Karpas-422 (cell line): ENCODE measurements at regions not wholly inside any gene's neighbourhood (a gene's known extent, or its start where the extent isn't known, plus 50 kb on each side); places are given as distances from the start of the nearest gene placed in this dataset.

Source experiments
- DNase-seq: peaks from one replicate; pipeline ENCODE4 v3.0.0-alpha.2; 2015
- H2AFZ ChIP-seq: fragments of 200-600 bp; sonication (generic); 2 replicates; pipeline ENCODE4 v1.6.1; 2014; ENCODE audit warnings: antibody characterized with exemption, low read length, mixed read lengths
- H3K27ac ChIP-seq: fragments of 200-600 bp; sonication (generic); 2 replicates; pipeline ENCODE4 v1.5.1; 2014; ENCODE audit warnings: mild to moderate bottlenecking, low read length, moderate library complexity
- H3K27me3 ChIP-seq: fragments of 200-600 bp; sonication (generic); 2 replicates; pipeline ENCODE4 v1.6.1; 2014; ENCODE audit warnings: low read length, mixed read lengths
- H3K36me3 ChIP-seq: fragments of 200-600 bp; sonication (generic); 2 replicates; pipeline ENCODE4 v1.6.1; 2014; ENCODE audit warnings: low read length, mixed read lengths; ENCODE audit not compliant: insufficient read depth
- H3K4me1 ChIP-seq: fragments of 200-600 bp; sonication (generic); 2 replicates; pipeline ENCODE4 v1.6.1; 2014; ENCODE audit warnings: mild to moderate bottlenecking, low read length, mixed read lengths
- H3K4me2 ChIP-seq: fragments of 200-600 bp; sonication (generic); 2 replicates; pipeline ENCODE4 v1.6.1; 2014; ENCODE audit warnings: low read length, low read depth, mild to moderate bottlenecking; ENCODE audit not compliant: poor library complexity, severe bottlenecking
- H3K4me3 ChIP-seq: fragments of 200-600 bp; sonication (generic); 2 replicates; pipeline ENCODE4 v1.5.1; 2014; ENCODE audit warnings: mild to moderate bottlenecking, antibody characterized with exemption, low read length, mixed read lengths
- H3K79me2 ChIP-seq: fragments of 200-600 bp; sonication (generic); 2 replicates; pipeline ENCODE4 v1.6.1; 2014; ENCODE audit warnings: mild to moderate bottlenecking, low read length, mixed read lengths
- H3K9ac ChIP-seq: fragments of 200-600 bp; sonication (generic); 2 replicates; pipeline ENCODE4 v1.6.0; 2014; ENCODE audit warnings: low read length
- H3K9me2 ChIP-seq: fragments of 200-600 bp; sonication (generic), shearing (Covaris generic); replicated peaks from 2 replicates; pipeline ENCODE4 v1.6.0; 2014; ENCODE audit warnings: mild to moderate bottlenecking, low read length, moderate library complexity; ENCODE audit not compliant: insufficient read depth
- H3K9me3 ChIP-seq: fragments of 300-700, 200-600 bp; sonication (generic); 2 replicates; pipeline ENCODE4 v1.6.1; 2014; ENCODE audit warnings: low read length, mixed read lengths
- H4K20me1 ChIP-seq: fragments of 200-600 bp; sonication (generic); 2 replicates; pipeline ENCODE4 v1.6.1; 2014; ENCODE audit warnings: mild to moderate bottlenecking, antibody characterized with exemption, low read length, low read depth; ENCODE audit not compliant: insufficient read depth

DNA sequence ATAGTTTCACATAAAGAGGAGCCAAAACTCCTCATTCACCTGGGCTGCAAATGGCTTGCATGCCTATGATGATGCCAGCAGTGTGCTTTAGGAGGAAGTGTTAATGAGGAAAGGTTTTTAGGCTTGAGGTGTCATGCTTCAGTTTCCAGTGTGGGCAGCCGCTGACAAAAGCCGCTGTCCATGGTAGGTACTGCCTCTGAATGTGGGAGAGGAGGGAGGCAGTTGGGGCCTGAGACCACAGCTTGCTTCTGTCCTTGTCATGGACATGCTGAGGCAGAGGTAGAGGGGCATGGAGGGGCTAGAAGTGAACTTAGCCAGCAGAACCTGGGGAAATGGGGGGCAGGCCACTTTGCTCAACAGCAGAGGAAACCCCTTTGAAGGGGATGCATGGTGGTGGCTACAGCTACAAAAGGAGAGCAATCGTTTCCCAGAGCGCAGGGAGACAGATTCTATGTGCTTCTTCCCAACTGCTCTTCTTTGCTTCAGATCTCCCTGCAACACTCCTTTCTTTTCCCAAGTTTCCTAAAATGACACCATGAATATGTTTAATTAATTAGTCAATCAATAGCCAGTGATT, 372.1 kb upstream of the CNR1 start:
- Histone ChIP-seq H3K4me1 (no peaks in the 10 kb centered on the region), H4K20me1 (no peaks in the 10 kb centered on the region), H3K9me3 (no peaks in the 10 kb centered on the region), H3K36me3 (no peaks in the 10 kb centered on the region), H3K79me2 (no peaks in the 10 kb centered on the region), H3K27me3 (no peaks in the 10 kb centered on the region), H3K4me3 (no peak overlapping the region), H3K4me2 (no peak overlapping the region), H3K9ac (no peak overlapping the region), H2AFZ (no peak overlapping the region), H3K9me2 (no peaks in the 10 kb centered on the region), H3K27ac (no peak overlapping the region)
- peak; percentile 56 for DNase-seq

DNA sequence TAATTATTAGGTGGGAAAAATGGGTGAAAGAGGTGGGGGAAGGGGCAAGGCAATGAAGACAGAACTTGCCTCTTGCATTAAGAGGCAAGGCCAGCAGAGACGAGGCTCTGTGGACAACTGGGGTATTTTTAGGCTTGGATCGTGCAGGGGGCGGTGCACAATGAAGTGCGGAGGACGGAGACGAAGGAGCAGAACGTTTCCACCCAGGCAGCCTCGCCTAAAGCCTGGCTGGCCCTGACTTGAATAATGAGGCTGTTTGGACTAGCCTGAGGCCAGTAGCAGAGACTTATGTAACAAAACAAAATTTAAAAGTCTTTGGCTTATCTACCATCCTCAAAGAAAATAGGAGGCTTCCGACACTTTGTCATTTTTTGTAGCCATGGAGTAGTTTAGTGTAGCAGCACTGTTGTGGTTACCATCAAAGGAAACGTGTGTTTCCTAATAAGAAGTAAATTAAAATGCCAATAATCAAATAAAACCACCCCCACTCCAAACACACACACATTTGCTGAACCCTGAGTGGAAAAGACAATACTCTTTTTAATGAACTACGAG, 370.0 kb upstream of the CNR1 start:
- no peak overlapping the region for H2AFZ ChIP-seq
- H3K4me3 ChIP-seq: no peak overlapping the region
- H3K9me3 ChIP-seq: no peaks in the 10 kb centered on the region
- H4K20me1 ChIP-seq: no peaks in the 10 kb centered on the region
- no peaks in the 10 kb centered on the region for H3K9me2 ChIP-seq
- no peaks in the 10 kb centered on the region for H3K4me1 ChIP-seq
- H3K27me3 ChIP-seq: no peaks in the 10 kb centered on the region
- H3K27ac ChIP-seq: no peak overlapping the region
- DNase-seq: no peak
- H3K36me3 ChIP-seq: no peaks in the 10 kb centered on the region
- H3K4me2 ChIP-seq: no peak overlapping the region
- H3K79me2 ChIP-seq: no peaks in the 10 kb centered on the region
- no peak overlapping the region for H3K9ac ChIP-seq

DNA sequence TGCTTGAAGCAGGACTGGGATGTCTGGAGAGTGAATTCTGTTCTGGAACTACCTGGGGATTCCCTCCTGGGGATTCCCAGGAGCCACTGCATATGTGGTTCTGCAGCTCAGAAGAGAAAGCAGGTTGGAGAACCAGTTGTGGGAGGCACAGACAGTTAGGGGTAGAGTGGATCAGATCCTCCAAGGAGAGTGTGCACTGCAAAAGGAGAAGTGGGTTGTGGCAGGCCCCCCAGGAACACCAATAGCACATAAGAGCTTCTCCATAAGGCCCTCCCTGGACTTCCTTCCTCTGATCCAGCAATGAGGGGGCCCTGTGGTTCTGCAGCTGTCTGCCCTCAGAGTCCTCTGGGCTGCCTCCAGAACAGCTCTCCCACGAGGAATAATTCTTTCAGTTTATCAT, 369.2 kb upstream of the CNR1 start:
- DNase-seq: no peak
- Histone ChIP-seq H2AFZ (no peak overlapping the region), H3K4me3 (no peak overlapping the region), H3K27me3 (no peaks in the 10 kb centered on the region), H3K4me1 (no peaks in the 10 kb centered on the region), H3K79me2 (no peaks in the 10 kb centered on the region), H3K9ac (no peak overlapping the region), H3K36me3 (no peaks in the 10 kb centered on the region), H4K20me1 (no peaks in the 10 kb centered on the region), H3K9me3 (no peaks in the 10 kb centered on the region), H3K27ac (no peak overlapping the region), H3K4me2 (no peak overlapping the region), H3K9me2 (no peaks in the 10 kb centered on the region)

DNA sequence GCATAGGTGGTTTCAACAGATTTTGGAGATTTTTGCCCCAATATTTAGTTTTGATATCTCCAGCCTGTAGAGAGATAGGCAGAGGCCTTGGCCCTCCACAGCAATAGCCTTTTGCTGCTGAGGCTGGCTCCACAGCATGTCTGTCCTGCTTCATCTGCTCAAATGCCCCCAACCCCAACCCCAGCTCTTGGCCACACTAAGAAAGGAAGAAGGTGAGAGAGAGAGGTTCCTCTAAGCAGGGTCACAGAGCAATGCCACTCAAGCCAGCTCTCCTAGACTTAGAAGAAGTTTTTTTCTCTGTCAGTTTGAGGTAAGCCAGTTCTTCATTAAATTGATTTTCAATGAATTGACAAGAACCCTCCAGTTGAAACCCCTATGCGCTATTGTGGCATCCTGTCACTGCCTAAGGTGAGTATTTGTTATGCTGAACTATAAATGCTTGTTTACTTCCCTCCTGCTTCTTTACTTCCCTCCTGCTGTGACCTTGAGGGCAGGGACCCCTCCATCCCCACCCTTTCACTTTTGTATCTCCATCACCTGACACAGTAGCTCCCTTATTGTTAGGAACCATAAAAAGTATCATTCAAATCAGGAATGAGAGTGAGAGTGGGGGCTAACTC, 366.2 kb upstream of the CNR1 start:
- no peaks in the 10 kb centered on the region for H3K79me2 ChIP-seq
- H3K4me2 ChIP-seq: no peak overlapping the region
- H3K27ac ChIP-seq: no peak overlapping the region
- no peaks in the 10 kb centered on the region for H3K9me3 ChIP-seq
- H3K4me3 ChIP-seq: no peak overlapping the region
- H3K9me2 ChIP-seq: no peaks in the 10 kb centered on the region
- no peaks in the 10 kb centered on the region for H3K36me3 ChIP-seq
- H3K27me3 ChIP-seq: no peaks in the 10 kb centered on the region
- DNase-seq: no peak
- H3K9ac ChIP-seq: no peak overlapping the region
- no peaks in the 10 kb centered on the region for H3K4me1 ChIP-seq
- no peak overlapping the region for H2AFZ ChIP-seq
- no peaks in the 10 kb centered on the region for H4K20me1 ChIP-seq

DNA sequence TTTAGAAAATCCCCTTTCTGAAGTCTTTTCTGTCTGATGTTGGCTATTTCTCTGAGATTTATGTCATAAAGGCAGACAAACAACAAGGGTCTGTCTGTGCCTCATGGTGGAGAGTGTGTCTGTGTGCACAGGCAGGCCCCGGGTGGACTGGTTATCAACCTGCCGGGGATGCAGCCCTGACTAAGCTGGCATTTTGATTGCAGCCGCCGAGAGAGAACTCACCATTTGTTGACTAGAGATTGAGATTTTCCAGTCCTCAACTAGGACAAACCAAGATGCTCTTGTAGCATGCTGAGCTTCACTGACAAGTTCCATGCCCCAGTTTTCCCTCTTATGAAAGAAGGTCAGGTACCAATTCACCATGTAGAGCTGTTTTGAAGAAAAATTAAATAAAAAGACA, 363.6 kb upstream of the CNR1 start:
- no peaks in the 10 kb centered on the region for H3K4me1 ChIP-seq

DNA sequence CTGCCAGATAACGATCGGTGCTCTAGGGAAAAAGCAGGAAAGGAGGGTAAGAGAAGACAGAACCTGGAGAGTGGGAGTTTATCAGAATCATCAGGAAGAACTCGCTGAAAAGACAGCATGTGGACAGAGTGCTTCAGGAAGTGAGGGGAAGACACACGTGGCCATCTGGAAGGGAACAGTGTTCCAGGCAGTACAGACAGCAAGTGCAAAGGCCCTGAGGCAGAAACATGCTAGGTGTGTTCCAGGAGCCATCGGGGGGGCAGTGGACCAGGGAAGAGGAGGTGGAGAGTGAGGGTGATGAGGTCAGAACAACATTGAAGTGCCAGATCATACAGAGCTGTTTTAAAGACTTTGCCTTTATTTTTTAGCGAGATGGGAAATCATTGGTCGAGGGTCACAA, 354.3 kb upstream of the CNR1 start:
- Histone ChIP-seq H3K4me1 (no peaks in the 10 kb centered on the region), H3K9ac (no peak overlapping the region), H3K9me3 (no peaks in the 10 kb centered on the region), H3K79me2 (no peaks in the 10 kb centered on the region), H4K20me1 (no peaks in the 10 kb centered on the region), H2AFZ (no peak overlapping the region), H3K4me2 (no peak overlapping the region), H3K9me2 (no peaks in the 10 kb centered on the region), H3K4me3 (no peak overlapping the region), H3K27ac (no peak overlapping the region), H3K36me3 (no peaks in the 10 kb centered on the region), H3K27me3 (no peaks in the 10 kb centered on the region; the same call in 1 of the 2 replicates)
- no peak for DNase-seq

More for the DNA sequence above, 363.6 kb upstream of the CNR1 start:
- Histone ChIP-seq H3K79me2 (no peaks in the 10 kb centered on the region), H3K9ac (no peak overlapping the region), H3K27me3 (no peaks in the 10 kb centered on the region), H3K27ac (no peak overlapping the region), H3K36me3 (no peaks in the 10 kb centered on the region), H3K4me3 (no peak overlapping the region), H3K4me2 (no peak overlapping the region), H4K20me1 (no peaks in the 10 kb centered on the region), H3K9me2 (no peaks in the 10 kb centered on the region), H3K9me3 (no peaks in the 10 kb centered on the region), H2AFZ (no peak overlapping the region)
- no peak for DNase-seq

DNA sequence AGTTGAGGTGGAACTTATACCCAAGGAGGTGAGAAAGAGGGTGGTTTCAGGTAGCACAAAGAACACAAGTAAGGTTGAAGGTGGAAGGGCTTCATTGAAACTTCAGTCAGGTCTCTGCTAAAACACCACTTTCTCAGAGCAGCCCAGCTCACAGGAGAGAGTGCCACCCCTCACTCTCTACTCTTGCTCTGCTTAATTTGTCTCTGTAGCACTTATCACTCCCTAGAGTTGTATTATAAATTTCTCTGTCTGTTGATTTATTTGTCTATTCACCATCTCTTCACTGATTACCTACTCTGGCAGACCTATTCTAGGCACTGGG, 353.8 kb upstream of the CNR1 start:
- H2AFZ ChIP-seq: no peak overlapping the region
- H3K79me2 ChIP-seq: no peaks in the 10 kb centered on the region
- no peaks in the 10 kb centered on the region for H3K36me3 ChIP-seq
- H4K20me1 ChIP-seq: no peaks in the 10 kb centered on the region
- no peaks in the 10 kb centered on the region for H3K9me3 ChIP-seq
- H3K4me1 ChIP-seq: no peaks in the 10 kb centered on the region
- H3K4me3 ChIP-seq: no peak overlapping the region
- no peak overlapping the region for H3K27ac ChIP-seq
- no peaks in the 10 kb centered on the region; the same call in 1 of the 2 replicates for H3K27me3 ChIP-seq
- H3K9me2 ChIP-seq: no peaks in the 10 kb centered on the region
- DNase-seq: no peak
- no peak overlapping the region for H3K9ac ChIP-seq
- no peak overlapping the region for H3K4me2 ChIP-seq

DNA sequence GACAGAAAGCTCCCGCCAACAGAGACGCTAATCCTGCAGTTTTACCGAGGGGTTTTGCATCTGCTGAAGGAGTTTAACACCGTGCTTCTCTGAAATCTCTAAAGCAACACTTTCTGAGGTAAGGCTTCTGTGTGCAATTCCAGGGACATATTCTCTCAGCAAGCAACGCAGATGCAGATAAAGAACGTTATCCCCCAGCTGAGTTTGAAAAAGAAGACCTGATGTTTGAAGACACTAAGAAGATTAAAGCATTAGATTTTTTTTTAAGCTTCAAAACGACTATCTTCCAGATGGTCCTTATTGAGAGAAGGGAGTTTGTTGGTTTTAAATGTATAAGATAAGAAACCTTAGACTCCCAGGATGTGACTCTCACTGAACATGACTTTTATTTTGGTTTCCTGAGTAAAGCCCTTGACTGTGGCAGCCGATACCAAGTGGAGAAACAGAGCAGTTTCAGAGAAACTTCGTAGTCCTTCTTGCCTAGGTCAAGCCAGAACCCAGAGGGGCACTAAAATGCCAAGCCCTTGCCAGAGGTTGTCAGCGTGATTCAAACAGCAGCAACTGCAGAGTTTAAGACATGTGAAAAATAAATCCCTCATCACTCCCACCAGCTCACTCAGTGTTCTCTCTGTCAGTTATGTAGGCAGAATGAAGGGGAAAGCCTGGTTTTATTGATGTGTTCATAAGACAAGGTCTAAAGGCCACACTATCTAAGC, 353.3 kb upstream of the CNR1 start:
- Histone ChIP-seq H2AFZ (no peak overlapping the region), H3K36me3 (no peaks in the 10 kb centered on the region), H3K9me3 (no peaks in the 10 kb centered on the region), H3K9me2 (no peaks in the 10 kb centered on the region), H3K79me2 (no peaks in the 10 kb centered on the region), H3K27ac (no peak overlapping the region), H3K4me1 (no peaks in the 10 kb centered on the region), H3K4me3 (no peak overlapping the region), H3K4me2 (no peak overlapping the region), H3K27me3 (no peaks in the 10 kb centered on the region; the same call in 1 of the 2 replicates), H4K20me1 (no peaks in the 10 kb centered on the region), H3K9ac (no peak overlapping the region)
- DNase-seq: peak; percentile 27
